ENCODE measurements at regions not wholly inside any gene's neighbourhood (a gene's known extent, or its start where the extent isn't known, plus 50 kb on each side); places are given as distances from the start of the nearest gene placed in this dataset.

DNA sequence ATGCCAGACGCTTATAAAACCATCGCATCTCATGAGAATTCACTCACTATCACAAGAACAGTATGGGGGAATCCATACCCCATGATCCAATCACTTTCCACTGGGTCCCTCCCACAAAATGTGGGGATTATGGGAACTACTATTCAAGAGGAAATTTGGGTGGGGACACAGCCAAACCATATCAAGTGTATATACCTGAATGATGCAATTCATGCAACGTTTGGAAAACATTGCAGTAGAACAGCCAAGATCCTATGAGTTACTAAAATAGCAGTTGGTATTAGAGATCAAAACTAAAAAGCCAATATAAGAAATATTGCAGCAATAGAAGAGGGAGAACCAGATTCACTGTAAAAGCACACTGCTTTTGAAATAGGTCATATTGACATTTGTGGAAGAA lies 1543.9 kb upstream of the B3GALT2 start:
- no peaks in the 10 kb centered on the region for H3K4me1 ChIP-seq (ENCODE audit: control insufficient read depth in 2 of 3, insufficient read depth in 2 of 3, low read depth in 1 of 3, low read length in 3 of 3)
- intact Hi-C loops (cut with DNase I) = no loop called here
- no peak overlapping the region for H3K9ac ChIP-seq (ENCODE audit: low read length in 3 of 3)
- DNase-seq (no peak), FAIRE-seq (no peak)
- H3K4me3 ChIP-seq (ENCODE audit: low read length in 3 of 3) = no peak overlapping the region
- no peaks in the 10 kb centered on the region for H3K36me3 ChIP-seq (ENCODE audit: control insufficient read depth in 2 of 3, insufficient read depth in 3 of 3, low read length in 3 of 3)
- TF ChIP-seq, protein P1, sequence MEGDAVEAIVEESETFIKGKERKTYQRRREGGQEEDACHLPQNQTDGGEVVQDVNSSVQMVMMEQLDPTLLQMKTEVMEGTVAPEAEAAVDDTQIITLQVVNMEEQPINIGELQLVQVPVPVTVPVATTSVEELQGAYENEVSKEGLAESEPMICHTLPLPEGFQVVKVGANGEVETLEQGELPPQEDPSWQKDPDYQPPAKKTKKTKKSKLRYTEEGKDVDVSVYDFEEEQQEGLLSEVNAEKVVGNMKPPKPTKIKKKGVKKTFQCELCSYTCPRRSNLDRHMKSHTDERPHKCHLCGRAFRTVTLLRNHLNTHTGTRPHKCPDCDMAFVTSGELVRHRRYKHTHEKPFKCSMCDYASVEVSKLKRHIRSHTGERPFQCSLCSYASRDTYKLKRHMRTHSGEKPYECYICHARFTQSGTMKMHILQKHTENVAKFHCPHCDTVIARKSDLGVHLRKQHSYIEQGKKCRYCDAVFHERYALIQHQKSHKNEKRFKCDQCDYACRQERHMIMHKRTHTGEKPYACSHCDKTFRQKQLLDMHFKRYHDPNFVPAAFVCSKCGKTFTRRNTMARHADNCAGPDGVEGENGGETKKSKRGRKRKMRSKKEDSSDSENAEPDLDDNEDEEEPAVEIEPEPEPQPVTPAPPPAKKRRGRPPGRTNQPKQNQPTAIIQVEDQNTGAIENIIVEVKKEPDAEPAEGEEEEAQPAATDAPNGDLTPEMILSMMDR (IDR thresholded peaks at IDR 0.05; ENCODE audit: borderline replicate concordance, extremely low read depth, insufficient read depth) = no peak
- no peak overlapping the region for H3K27ac ChIP-seq (ENCODE audit: low read depth in 2 of 2, low read length in 2 of 2)
- no peaks in the 10 kb centered on the region for H3K9me3 ChIP-seq (ENCODE audit: control insufficient read depth in 2 of 3, insufficient read depth in 1 of 3, low read length in 3 of 3)
- no peaks in the 10 kb centered on the region for H3K27me3 ChIP-seq (ENCODE audit: control insufficient read depth, insufficient read depth, low read length)

DNA sequence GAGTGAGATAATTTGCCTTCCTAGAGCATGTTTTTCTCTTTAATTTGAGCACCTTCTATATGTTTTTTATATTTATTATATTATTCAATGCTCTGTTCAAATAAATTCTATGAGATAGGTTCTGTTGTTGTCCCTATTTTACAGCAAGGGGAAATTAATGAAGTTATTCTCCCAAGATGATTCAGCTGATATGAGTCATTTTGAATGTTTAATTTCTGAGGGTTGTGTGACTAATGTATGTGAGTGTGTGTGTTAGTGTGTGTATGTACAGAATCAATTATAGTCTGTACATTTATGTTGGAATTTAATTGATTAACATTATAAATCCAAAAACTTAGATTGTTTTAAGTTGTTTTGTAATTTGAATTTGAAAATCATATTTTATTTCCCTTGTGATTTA lies 1536.7 kb upstream of the B3GALT2 start:
- Histone ChIP-seq H3K36me3 (ENCODE audit: control insufficient read depth in 2 of 3, insufficient read depth in 3 of 3, low read length in 3 of 3) (no peaks in the 10 kb centered on the region), H3K27me3 (ENCODE audit: control insufficient read depth, insufficient read depth, low read length) (no peaks in the 10 kb centered on the region), H3K4me1 (ENCODE audit: control insufficient read depth in 2 of 3, insufficient read depth in 2 of 3, low read depth in 1 of 3, low read length in 3 of 3) (no peaks in the 10 kb centered on the region), H3K9ac (ENCODE audit: low read length in 3 of 3) (no peak overlapping the region), H3K9me3 (ENCODE audit: control insufficient read depth in 2 of 3, insufficient read depth in 1 of 3, low read length in 3 of 3) (peaks cover 0 to 2% (median 0%) of the 10 kb centered on the region in 3 donors), H3K27ac (ENCODE audit: low read depth in 2 of 2, low read length in 2 of 2) (no peak overlapping the region), H3K4me3 (ENCODE audit: low read length in 3 of 3) (no peak overlapping the region)
- no peak for DNase-seq
- intact Hi-C loops (cut with DNase I) = no loop called here
- TF ChIP-seq, protein P1 (IDR thresholded peaks at IDR 0.05; ENCODE audit: borderline replicate concordance, extremely low read depth, insufficient read depth) = no peak
- peak; percentile 30 for FAIRE-seq

DNA sequence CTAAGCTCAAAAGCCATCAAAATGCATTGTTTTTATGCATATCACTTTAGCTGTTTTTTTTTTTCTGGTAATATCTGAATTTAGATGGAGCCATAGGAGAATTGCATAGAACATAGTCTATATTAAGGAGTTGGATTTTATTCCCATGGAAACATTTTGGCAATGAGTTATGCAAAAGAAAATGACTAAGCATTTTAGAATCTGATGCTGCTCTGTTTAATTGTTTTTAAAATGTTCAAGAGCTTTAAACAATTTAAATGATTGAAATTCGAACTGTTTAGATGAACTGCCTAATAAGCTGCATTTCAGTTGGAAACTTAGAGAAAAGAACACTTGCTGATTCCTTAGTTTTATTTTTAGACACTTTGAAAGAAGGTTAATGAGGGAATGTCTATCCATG lies 1531.5 kb upstream of the B3GALT2 start:
- no peak overlapping the region for H3K9ac ChIP-seq (ENCODE audit: low read length in 3 of 3)
- intact Hi-C loops (cut with DNase I) = no loop called here
- TF ChIP-seq, protein P1 (IDR thresholded peaks at IDR 0.05; ENCODE audit: borderline replicate concordance, extremely low read depth, insufficient read depth) = no peak

DNA sequence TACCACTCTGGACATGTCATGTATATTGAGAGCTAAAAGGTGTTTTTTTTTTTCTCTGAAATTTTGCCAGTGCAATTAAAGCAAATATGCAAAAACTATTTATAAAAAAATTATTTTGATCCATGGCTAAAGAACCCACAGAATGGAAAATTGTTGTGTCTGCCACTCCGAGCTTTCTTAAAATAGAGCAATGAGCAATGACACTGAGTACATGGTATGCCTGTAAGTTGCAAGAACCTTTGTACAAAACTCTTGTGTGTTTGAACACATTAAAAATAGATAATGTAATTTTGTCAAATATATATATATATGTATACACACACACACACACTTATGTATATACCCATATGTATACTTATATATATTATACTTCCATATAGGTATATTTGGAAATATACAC lies 1530.9 kb upstream of the B3GALT2 start:
- no peak overlapping the region for H3K27ac ChIP-seq (ENCODE audit: low read depth in 2 of 2, low read length in 2 of 2)
- DNase-seq = no peak
- peaks cover 0 to 2% (median 0%) of the 10 kb centered on the region in 3 donors for H3K9me3 ChIP-seq (ENCODE audit: control insufficient read depth in 2 of 3, insufficient read depth in 1 of 3, low read length in 3 of 3)
- intact Hi-C loops (cut with DNase I) = no loop called here
- H3K4me1 ChIP-seq (ENCODE audit: control insufficient read depth in 2 of 3, insufficient read depth in 2 of 3, low read depth in 1 of 3, low read length in 3 of 3) = no peaks in the 10 kb centered on the region
- H3K36me3 ChIP-seq (ENCODE audit: control insufficient read depth in 2 of 3, insufficient read depth in 3 of 3, low read length in 3 of 3) = no peaks in the 10 kb centered on the region
- TF ChIP-seq, protein P1 (IDR thresholded peaks at IDR 0.05; ENCODE audit: borderline replicate concordance, extremely low read depth, insufficient read depth) = no peak
- H3K9ac ChIP-seq (ENCODE audit: low read length in 3 of 3) = no peak overlapping the region
- H3K4me3 ChIP-seq (ENCODE audit: low read length in 3 of 3) = no peak overlapping the region
- H3K27me3 ChIP-seq (ENCODE audit: control insufficient read depth, insufficient read depth, low read length) = no peaks in the 10 kb centered on the region
- FAIRE-seq = no peak

More for the DNA sequence above, 1531.5 kb upstream of the B3GALT2 start:
- DNase-seq (no peak), FAIRE-seq (no peak)
- H3K27ac ChIP-seq (ENCODE audit: low read depth in 2 of 2, low read length in 2 of 2) = no peak overlapping the region
- H3K27me3 ChIP-seq (ENCODE audit: control insufficient read depth, insufficient read depth, low read length) = no peaks in the 10 kb centered on the region
- no peaks in the 10 kb centered on the region for H3K36me3 ChIP-seq (ENCODE audit: control insufficient read depth in 2 of 3, insufficient read depth in 3 of 3, low read length in 3 of 3)
- no peaks in the 10 kb centered on the region for H3K4me1 ChIP-seq (ENCODE audit: control insufficient read depth in 2 of 3, insufficient read depth in 2 of 3, low read depth in 1 of 3, low read length in 3 of 3)
- peaks cover 0 to 2% (median 0%) of the 10 kb centered on the region in 3 donors for H3K9me3 ChIP-seq (ENCODE audit: control insufficient read depth in 2 of 3, insufficient read depth in 1 of 3, low read length in 3 of 3)
- H3K4me3 ChIP-seq (ENCODE audit: low read length in 3 of 3) = no peak overlapping the region

All from kidney (tissue), 13 donors.